Ishikawa (cell line): ENCODE measurements at regions not wholly inside any gene's neighbourhood (a gene's known extent, or its start where the extent isn't known, plus 50 kb on each side); places are given as distances from the start of the nearest gene placed in this dataset.

ENCODE experiments used
- CEBPB ChIP-seq: IDR thresholded peaks from 2 replicates; pipeline ENCODE4 v1.6.1; 2012
- CREB1 ChIP-seq: IDR thresholded peaks from 2 replicates; pipeline ENCODE4 v1.6.1; 2012; ENCODE audit warnings: low read depth
- EGR1 ChIP-seq: IDR thresholded peaks from 2 replicates; pipeline ENCODE4 v1.6.1; 2012
- EP300 ChIP-seq: IDR thresholded peaks from 2 replicates; pipeline ENCODE4 v1.6.1; 2012; ENCODE audit warnings: borderline replicate concordance
- FOXM1 ChIP-seq: IDR thresholded peaks from 2 replicates; pipeline ENCODE4 v1.6.1; 2012; ENCODE audit warnings: low read depth, borderline replicate concordance
- NFIC ChIP-seq: IDR thresholded peaks from 2 replicates; pipeline ENCODE4 v1.6.1; 2012
- RAD21 ChIP-seq: IDR thresholded peaks from 2 replicates; pipeline ENCODE4 v1.6.1; 2012; ENCODE audit warnings: low read depth
- REST ChIP-seq: IDR thresholded peaks from 2 replicates; pipeline ENCODE4 v1.6.1; 2012; ENCODE audit warnings: low read depth, mild to moderate bottlenecking
- TAF1 ChIP-seq: IDR thresholded peaks from 2 replicates; pipeline ENCODE4 v1.6.1; 2012; ENCODE audit warnings: low read depth, mild to moderate bottlenecking
- TCF12 ChIP-seq: IDR thresholded peaks from 2 replicates; pipeline ENCODE4 v1.6.1; 2012; ENCODE audit warnings: low read depth
- TEAD4 ChIP-seq: IDR thresholded peaks from 2 replicates; pipeline ENCODE4 v1.6.1; 2012
- USF1 ChIP-seq: IDR thresholded peaks from 2 replicates; pipeline ENCODE4 v1.6.1; 2012
- YY1 ChIP-seq: IDR thresholded peaks from 2 replicates; pipeline ENCODE4 v1.6.1; 2012; ENCODE audit warnings: low read depth
- ZBTB7A ChIP-seq: IDR thresholded peaks from 2 replicates; pipeline ENCODE4 v1.6.1; 2012; ENCODE audit warnings: low read depth
- TF ChIP-seq, protein P1 (sequence below): IDR thresholded peaks from 2 replicates; pipeline ENCODE4 v1.6.1; 2012

GRCh38 chr3:20836801-20837200 lies 650.8 kb upstream of the SGO1 start:
- no peak for TF ChIP-seq YY1
- TF ChIP-seq, protein P1, sequence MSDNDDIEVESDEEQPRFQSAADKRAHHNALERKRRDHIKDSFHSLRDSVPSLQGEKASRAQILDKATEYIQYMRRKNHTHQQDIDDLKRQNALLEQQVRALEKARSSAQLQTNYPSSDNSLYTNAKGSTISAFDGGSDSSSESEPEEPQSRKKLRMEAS, result no peak
- TF ChIP-seq TAF1, result no peak
- no peak for TF ChIP-seq USF1
- TF ChIP-seq EGR1, result no peak

- TF ChIP-seq, protein P1, result no peak
- TF ChIP-seq TCF12, result no peak
- no peak for TF ChIP-seq YY1
- no peak for TF ChIP-seq RAD21
- TF ChIP-seq TAF1, result no peak
- TF ChIP-seq CREB1, result no peak
- no peak for TF ChIP-seq TEAD4
- no peak for TF ChIP-seq ZBTB7A
- no peak for TF ChIP-seq USF1
- TF ChIP-seq FOXM1, result no peak
- no peak for TF ChIP-seq NFIC
- TF ChIP-seq REST, result no peak
- TF ChIP-seq EGR1, result no peak
- TF ChIP-seq EP300, result no peak
Measured at GRCh38 chr3:20832963-20833362, 647.0 kb upstream of the SGO1 start.

- TF ChIP-seq EGR1 (no peak), NFIC (no peak), EP300 (no peak), USF1 (no peak), TAF1 (no peak), YY1 (no peak)
Measured at GRCh38 chr3:20822251-20822650, 636.2 kb upstream of the SGO1 start.

DNA sequence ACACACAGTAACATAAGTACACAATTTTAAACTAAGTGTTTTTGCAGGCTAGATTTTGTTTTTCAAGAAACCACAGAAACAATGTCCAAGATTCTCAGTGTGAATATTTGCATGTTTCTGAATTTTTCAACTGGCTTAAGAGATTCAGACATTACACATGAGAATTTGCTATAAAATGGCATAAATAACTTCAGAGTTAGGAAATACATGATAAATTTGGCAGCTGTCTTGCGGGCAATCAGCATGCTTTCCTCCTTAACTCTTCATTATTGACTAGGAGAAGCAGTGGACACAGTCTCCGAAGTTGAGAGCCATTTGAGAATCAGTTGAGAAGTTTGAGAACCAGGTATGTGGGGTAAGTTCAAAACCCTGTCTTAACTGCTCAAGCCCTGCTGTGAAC lies 625.6 kb upstream of the SGO1 start:
- TF ChIP-seq YY1, result no peak
- TF ChIP-seq EP300, result no peak
- TF ChIP-seq TAF1, result no peak
- no peak for TF ChIP-seq FOXM1

DNA sequence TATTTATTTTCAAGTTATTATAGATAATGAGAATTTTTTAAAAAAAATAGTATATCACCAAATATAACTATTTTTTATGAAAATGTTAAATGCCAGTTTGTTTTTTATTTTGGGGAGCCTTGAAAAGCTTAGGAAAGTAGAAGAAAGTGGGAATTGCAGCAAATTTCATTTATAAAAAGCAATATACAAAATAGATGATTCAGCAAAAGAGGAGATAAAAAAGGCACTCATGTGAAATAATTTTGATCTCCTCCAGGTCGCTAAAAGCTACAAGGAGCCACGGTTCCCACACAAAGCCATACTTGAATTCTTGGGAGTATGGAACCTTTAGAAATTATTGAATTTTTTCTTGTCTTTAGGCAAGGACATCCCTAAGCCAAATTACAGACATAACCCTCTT lies 625.0 kb upstream of the SGO1 start:
- no peak for TF ChIP-seq TEAD4
- no peak for TF ChIP-seq NFIC
- no peak for TF ChIP-seq FOXM1

GRCh38 chr3:20810555-20810954 lies 624.5 kb upstream of the SGO1 start:
- no peak for TF ChIP-seq REST

GRCh38 chr3:20809356-20809755 lies 623.4 kb upstream of the SGO1 start:
- TF ChIP-seq CEBPB (no peak), USF1 (no peak), EP300 (no peak)
